ENCODE measurements at regions not wholly inside any gene's neighbourhood (a gene's known extent, or its start where the extent isn't known, plus 50 kb on each side); places are given as distances from the start of the nearest gene placed in this dataset.

DNA sequence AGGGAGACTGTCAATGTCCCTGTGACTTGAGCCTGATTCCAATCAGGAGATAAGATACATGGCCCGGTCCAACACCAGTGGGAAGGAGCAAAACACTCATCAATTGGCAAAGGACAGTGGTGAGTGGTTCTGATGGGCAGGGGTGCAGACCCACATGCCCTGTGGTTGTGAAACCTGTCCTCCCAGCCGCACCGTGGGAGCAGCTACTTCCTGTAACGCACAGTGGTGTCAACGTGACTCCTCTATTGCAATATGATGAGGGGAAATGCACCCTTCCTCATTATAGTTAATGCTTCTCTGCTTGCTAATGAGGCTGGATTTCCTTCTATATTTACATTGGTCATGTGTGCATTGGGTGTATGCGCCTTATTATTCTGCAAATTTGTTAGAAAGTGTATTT lies 223.0 kb downstream of the IRX1 start:
- TF ChIP-seq, protein P1, sequence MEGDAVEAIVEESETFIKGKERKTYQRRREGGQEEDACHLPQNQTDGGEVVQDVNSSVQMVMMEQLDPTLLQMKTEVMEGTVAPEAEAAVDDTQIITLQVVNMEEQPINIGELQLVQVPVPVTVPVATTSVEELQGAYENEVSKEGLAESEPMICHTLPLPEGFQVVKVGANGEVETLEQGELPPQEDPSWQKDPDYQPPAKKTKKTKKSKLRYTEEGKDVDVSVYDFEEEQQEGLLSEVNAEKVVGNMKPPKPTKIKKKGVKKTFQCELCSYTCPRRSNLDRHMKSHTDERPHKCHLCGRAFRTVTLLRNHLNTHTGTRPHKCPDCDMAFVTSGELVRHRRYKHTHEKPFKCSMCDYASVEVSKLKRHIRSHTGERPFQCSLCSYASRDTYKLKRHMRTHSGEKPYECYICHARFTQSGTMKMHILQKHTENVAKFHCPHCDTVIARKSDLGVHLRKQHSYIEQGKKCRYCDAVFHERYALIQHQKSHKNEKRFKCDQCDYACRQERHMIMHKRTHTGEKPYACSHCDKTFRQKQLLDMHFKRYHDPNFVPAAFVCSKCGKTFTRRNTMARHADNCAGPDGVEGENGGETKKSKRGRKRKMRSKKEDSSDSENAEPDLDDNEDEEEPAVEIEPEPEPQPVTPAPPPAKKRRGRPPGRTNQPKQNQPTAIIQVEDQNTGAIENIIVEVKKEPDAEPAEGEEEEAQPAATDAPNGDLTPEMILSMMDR (IDR thresholded peaks at IDR 0.05) = no peak
- TF ChIP-seq POLR2A (IDR thresholded peaks at IDR 0.05) = no peak

Data from thyroid gland (tissue), 4 donors.